Activated naive CD4-positive, alpha-beta T cell (primary cell): ENCODE measurements at regions not wholly inside any gene's neighbourhood (a gene's known extent, or its start where the extent isn't known, plus 50 kb on each side); places are given as distances from the start of the nearest gene placed in this dataset.
"Not testable (repeated sequence)": the region's sequence is repeated elsewhere in the genome, so short reads cannot be mapped to it uniquely, and the experiment has no call there.

ENCODE experiments used
- DNase-seq, 4 experiments: peaks; one replicate each; lab custom pipeline; 2025; lab: John Stamatoyannopoulos, UW

DNA sequence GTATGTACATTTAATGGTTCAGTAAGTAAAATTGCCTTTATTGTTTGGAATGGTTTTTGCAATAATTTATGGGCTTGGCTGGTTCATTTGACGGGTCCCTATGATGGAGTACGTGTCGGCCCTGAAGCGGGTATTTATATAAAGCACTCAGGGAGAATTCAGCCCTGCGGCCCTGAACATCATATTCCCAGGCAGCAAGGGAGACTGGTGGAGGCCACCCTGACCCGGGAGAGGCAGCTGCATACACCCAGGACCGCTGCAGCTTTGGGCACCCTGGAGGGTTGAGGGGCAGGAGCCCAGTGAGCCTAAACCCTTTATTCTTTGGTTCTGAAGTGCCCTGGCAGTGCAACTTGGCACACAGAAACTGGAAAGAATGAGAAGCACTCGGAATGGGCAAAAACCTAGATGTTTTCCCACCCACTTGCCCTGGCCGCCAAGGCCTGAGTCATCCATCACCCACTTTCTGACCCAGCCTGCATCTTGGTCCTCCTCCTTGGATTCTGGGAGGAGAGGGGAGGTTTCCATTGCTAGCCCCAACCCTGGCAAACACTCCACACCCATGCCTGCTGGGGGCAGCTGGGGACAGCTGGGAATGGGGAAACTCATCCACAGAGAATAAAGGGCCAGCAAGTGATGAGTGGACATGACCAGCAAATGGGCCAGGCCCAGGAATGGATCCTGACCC lies 162.2 kb upstream of the TNRC6C start:
- no peak for DNase-seq

GRCh38 chr17:77798031-77798430 lies 160.5 kb upstream of the TNRC6C start:
- no peak for DNase-seq

- no peak for DNase-seq
Measured at GRCh38 chr17:77798481-77798880, 160.0 kb upstream of the TNRC6C start.

DNA sequence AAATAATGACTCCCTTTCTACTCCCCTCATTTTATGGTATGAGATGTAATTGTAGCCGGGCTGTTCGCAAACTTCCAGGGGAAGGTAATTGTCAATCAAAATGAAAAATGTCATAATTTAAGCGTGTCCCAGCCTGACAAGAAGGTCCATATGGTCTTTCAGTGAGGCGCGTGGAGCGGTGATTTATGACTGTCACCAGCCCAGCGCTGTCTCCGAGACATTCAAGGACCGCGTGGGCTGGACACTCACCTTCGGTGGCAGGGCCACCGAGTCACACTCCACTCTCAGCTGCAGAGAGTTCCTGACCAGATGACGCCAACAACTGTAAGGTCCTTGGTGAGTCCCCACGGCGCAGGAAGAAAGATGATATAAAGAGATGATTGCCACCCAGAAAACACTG lies 157.7 kb upstream of the TNRC6C start:
- no peak for DNase-seq

DNA sequence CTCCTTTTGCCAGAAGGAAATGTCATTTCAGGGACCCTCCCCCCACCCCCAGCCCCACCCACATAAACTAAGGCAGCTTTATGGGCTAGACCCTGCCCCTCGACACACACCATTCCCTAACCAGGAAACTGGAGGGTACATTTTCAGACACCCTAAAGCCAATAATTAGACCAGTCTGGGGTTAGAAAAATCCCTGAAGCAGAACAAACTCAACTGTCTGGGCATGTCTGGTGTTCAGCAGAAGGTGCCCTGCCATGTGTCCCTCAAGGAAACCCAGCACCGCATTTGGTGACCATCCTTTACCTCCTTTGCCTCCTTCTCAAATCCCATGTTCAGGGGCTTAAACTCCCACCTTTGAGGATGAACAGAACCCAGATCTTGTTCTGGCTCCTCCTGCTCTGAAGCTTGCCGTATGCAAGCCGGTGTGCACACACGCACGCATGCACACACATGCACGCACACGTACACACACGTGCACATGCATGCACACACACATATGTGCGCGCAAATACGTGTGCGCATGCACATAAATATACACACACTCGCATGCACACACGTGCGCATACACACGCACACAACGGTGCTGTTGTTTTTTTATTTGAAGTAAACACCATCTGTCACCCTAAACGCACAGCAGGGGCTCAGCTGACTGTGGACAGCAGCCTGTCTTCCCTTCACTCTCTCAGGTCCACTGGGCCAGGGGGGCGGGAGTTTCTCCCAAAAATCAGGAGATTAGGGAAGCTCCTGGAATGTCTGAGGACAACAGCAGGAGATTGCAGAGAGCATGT lies 156.8 kb upstream of the TNRC6C start:
- no peak for DNase-seq

DNA sequence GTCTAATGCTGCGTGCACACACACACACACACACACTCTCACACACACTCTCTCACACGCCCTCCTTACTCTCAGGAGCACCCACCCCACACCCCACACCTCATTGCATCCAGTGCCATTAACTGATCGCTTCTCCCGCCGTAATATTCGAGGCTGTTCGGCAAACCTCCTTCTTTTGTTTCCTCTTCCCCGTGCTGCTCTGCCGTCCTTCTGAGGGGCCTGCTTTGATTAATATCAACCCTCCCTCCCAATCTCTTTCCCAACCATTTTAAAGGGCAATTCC lies 156.2 kb upstream of the TNRC6C start:
- no peak for DNase-seq

DNA sequence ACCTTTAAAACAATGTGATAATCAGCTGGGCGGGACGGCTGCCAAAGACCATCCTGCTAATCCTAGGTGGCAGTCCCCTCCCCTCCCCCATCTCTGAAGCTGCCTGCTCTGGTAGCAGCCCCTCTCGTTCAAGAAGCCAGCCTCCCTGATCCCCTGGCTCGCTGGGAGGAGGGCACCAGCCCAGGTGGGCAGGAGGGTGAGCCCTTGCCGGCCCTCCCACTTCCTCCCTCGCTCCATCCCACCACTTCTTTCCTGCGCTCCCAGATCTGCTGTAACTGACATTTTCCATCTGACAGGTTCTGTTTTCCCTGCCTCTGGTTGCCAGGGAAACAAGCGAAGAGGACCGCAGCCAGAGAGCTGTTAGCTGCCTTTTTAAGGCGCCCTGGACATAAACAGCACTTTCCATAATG lies 155.7 kb upstream of the TNRC6C start:
- DNase-seq = no peak

- no peak for DNase-seq
Measured at GRCh38 chr17:77803726-77804125, 154.8 kb upstream of the TNRC6C start.

DNA sequence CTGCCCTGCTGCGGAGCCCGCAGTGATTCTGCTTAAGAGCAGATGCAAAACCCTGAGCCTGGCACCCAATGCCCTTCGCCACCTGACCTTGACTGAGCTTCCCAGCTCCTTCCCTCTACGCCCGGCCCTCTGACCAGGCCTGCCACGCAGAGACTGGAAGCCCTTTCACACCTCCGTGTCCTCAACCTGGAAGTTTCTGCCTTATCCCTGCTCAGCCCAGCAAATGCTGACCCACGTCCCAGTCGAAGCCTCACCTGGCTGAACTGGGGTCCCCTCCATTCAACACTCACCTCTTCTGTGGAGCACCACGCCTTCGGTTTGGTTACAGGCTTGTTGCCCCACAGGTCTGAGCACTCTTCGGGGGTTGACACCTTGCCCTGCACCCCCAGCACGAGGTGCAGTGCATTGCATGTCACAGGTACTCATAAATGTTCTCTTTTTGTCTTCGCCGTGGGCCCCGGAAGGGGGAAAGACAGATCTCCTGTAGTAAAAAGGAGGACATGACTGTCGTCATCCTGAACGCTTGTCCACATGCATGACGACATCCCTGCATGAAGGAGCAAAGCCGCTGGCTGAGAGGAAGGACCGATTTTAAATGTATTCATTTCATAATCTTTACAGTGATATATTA lies 153.6 kb upstream of the TNRC6C start:
- DNase-seq = no peak

DNA sequence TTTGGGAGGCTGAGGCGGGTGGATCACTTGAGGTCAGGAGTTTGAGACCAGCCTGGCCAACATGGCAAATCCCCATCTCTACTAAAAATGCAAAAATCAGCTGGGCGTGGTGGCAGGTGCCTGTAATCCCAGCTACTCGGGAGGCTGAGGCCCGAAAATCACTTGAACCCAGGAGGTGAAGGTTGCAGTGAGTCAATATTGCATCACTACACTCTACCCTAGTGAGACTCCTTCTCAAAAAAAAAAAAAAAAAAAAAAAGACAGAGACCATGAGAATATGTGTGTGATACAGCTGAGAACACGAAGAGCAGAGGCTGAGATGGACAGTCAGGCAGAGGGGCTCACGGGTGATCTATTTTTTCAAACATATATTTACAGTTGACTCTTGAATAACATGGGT lies 152.5 kb upstream of the TNRC6C start:
- not testable (repeated sequence) for DNase-seq

DNA sequence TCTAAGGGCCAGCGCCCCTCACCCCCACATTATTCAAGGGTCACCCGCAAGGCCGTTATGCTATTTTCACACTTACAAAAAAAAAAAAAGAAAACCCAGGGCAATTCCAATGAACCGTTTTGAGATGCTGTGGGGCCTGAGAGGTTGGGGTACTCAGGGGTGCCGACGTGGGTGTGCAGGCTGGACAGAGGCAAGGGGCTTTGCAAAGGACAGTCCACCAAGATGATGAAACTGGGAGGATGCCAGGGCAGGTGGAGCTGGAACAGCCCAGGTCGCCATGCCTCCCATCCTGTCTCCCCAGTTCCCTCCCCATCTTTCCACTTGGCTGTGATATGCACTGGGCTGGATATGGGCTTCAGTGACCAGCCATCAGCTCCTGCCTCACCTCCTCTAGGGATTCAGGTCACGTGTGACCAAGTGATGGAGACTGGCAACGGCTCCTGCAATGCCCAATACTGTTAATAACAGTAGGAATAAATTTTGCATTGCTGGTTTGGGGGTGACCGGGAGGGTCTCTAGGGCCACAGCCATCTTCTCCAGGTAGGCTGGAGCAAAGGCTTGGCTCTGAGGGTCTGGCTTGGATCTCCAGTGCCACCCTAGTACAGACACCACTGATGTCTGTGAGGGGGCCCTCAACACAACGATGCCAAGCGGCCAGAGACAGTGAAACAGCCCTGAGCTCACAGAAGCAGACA lies 151.3 kb upstream of the TNRC6C start:
- DNase-seq = no peak

GRCh38 chr17:77807746-77808441 lies 150.6 kb upstream of the TNRC6C start:
- no peak for DNase-seq

GRCh38 chr17:77808686-77809425 lies 149.6 kb upstream of the TNRC6C start:
- DNase-seq = no peak

- DNase-seq = no peak
Measured at GRCh38 chr17:77809814-77810213, 148.7 kb upstream of the TNRC6C start.

DNA sequence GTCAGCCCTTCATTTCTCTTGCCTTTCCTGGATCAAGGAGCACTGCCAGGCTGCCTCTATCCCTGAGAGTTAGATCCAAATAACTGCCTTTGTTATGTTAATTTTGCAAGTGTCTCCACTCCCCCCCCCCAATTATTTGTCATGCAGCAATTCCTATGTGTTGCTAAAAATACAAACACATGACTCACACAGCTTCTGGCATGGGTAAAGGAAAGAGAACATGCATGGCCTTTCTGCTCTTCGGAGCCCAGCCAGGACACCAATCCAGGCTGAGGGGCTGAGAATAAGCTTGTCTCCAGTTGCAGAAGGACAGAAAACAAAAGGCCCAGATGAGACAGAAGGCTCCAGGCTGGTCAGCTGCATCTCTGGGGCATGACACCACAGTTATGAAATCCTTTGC lies 148.0 kb upstream of the TNRC6C start:
- DNase-seq = no peak

GRCh38 chr17:77811521-77811920 lies 147.0 kb upstream of the TNRC6C start:
- DNase-seq = no peak

GRCh38 chr17:77814091-77814772 lies 144.3 kb upstream of the TNRC6C start:
- DNase-seq = no peak

DNA sequence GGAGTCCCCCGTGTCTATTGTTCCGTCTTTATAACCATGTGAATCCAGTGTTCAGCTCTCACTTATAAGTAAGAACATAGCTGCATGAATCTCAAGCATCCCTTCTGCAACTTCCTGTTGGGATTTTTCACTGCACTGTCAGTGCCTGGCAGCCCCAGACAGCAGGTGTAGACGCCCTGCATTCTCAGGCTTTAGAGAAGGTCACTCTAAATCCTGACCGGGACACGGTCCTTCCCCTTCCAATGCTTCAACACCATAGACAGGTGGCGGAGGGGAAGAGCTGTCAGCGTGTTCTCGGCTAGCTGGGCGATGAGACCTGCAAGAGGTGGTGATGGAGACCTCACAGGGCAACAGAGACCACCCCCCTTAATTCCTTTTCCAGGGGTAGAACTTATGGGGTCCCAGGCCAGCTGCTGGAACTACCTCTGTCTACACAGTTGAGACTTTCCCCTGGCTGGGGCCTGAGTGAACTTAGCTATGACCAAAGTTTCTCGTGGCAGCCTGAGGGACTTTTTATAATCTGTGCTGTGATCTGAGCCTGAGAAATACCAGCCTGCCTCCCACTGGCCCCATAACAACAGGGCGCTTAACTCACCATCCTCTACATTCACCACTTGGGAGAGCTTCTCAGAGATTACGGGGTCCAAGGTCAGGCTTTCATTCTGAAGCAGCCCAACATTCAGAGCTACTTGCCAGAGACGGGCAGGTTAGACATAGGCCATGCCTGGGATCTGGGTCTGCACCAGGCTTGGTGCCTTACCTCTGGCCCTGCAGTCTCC lies 143.2 kb upstream of the TNRC6C start:
- no peak for DNase-seq

- DNase-seq = no peak
Measured at GRCh38 chr17:77817953-77818352, 140.6 kb upstream of the TNRC6C start.

DNA sequence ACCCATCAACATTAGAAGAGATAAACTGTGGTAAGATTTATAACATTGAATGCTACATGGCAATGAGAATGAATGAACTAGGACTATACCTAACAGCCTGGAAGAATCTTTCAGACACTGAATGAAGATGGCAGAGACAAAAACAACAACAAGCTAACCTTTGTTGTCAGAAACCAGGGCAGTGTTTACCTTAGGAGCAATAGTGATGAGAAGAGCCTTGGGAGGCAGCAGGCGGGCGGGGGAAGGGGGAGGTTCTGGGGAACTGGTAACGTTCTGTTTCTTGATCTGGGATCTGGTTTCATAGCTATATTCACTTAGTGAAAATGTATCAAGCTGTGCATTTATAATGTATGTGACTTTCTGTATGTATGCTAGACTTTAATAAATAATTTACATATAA lies 139.0 kb upstream of the TNRC6C start:
- no peak for DNase-seq
